ENCODE measurements at regions not wholly inside any gene's neighbourhood (a gene's known extent, or its start where the extent isn't known, plus 50 kb on each side); places are given as distances from the start of the nearest gene placed in this dataset.
"Not testable (repeated sequence)": the region's sequence is repeated elsewhere in the genome, so short reads cannot be mapped to it uniquely, and the experiment has no call there.

- TF ChIP-seq POLR2A, CTCF (IDR thresholded peaks at IDR 0.05): not testable (repeated sequence)
These were observed 72.6 kb upstream of the STK38L start for GRCh38 chr12:27171494-27171893.
